AG04450 (cell line): ENCODE measurements at regions not wholly inside any gene's neighbourhood (a gene's known extent, or its start where the extent isn't known, plus 50 kb on each side); places are given as distances from the start of the nearest gene placed in this dataset.

Experiments
- CTCF ChIA-PET: fragments of 300-600, 350-600 bp; formaldehyde crosslinking; extraction: SDS; loops from one replicate; lab custom pipeline; 2022; ENCODE audit warnings: antibody characterized with exemption, inconsistent platforms; lab: Charles Lee
- POLR2A ChIA-PET: fragments of 350-600 bp; formaldehyde crosslinking; extraction: SDS; loops from one replicate; lab custom pipeline; 2021; ENCODE audit warnings: antibody characterized with exemption, inconsistent platforms; lab: Yijun Ruan, JAX
- DNase-seq: peaks from one replicate; pipeline ENCODE4 v3.0.0-alpha.2; 2011; ENCODE audit warnings: low read depth, low spot score
- H3K27ac ChIP-seq: one replicate; pipeline ENCODE4 v1.5.1; 2012; ENCODE audit warnings: low read depth, low read length, control low read depth
- H3K27me3 ChIP-seq: one replicate; pipeline ENCODE4 v1.6.0; 2012; ENCODE audit warnings: low read length; ENCODE audit not compliant: control insufficient read depth, insufficient read depth
- H3K4me3 ChIP-seq: 2 replicates; pipeline ENCODE4 v1.5.1; 2011; ENCODE audit warnings: mild to moderate bottlenecking, low read depth, low read length, control low read depth
- H3K9me3 ChIP-seq: 2 replicates; pipeline ENCODE4 v1.5.1; 2012; ENCODE audit warnings: low read length; ENCODE audit not compliant: control insufficient read depth, insufficient read depth
- CTCF ChIP-seq: IDR thresholded peaks from 2 replicates; pipeline ENCODE4 v1.5.1; 2011; ENCODE audit warnings: low read depth, low read length, control low read depth, inconsistent platforms

GRCh38 chr4:60962286-60962685 lies 237.8 kb upstream of the ADGRL3 start:
- no peak overlapping the region for H3K27ac ChIP-seq
- H3K27me3 ChIP-seq = no peaks in the 10 kb centered on the region
- DNase-seq = no peak
- ChIA-PET POLR2A (no interaction called here), CTCF (interaction anchor here (0.6 to 1.7 kb wide), 7 partner anchors 58 to 429 kb away, joined by 3 to 5 read pairs (median 3); no protein-coding TSS in a partner anchor)
- H3K4me3 ChIP-seq = no peak overlapping the region
- H3K9me3 ChIP-seq = no peaks in the 10 kb centered on the region
- TF ChIP-seq CTCF = peak; percentile 40

GRCh38 chr4:60981534-60981933 lies 218.6 kb upstream of the ADGRL3 start:
- H3K4me3 ChIP-seq = no peak overlapping the region
- no peak for TF ChIP-seq CTCF
- H3K27me3 ChIP-seq = no peaks in the 10 kb centered on the region
- CTCF ChIA-PET = no interaction called here
- H3K27ac ChIP-seq = no peak overlapping the region
- DNase-seq = no peak
- POLR2A ChIA-PET = no interaction called here
- no peaks in the 10 kb centered on the region for H3K9me3 ChIP-seq

- ChIA-PET POLR2A (no interaction called here), CTCF (no interaction called here)
- Histone ChIP-seq H3K4me3 (no peak overlapping the region), H3K9me3 (no peaks in the 10 kb centered on the region), H3K27ac (no peak overlapping the region), H3K27me3 (no peaks in the 10 kb centered on the region)
- DNase-seq = no peak
- no peak for TF ChIP-seq CTCF
These were observed 211.0 kb upstream of the ADGRL3 start for GRCh38 chr4:60989141-60989540.

DNA sequence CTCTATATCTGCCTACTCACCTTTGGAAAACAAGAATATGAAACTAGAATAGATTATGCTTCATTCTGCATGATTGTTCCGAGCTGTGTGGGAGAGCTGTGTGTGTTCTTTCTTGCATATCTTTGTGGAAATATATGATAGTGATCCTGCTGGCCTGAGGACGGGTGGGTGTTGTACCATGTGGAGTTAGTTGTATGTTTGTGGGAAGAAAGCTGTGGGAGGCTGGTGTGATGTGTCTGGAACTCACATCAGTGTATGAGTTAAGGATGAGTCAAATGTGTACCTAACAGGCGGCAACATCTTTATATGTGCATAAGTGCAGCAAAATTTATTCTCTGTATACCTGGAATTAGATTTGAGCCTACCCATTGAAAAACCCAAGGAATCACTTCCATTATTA lies 208.1 kb upstream of the ADGRL3 start:
- DNase-seq = no peak
- Histone ChIP-seq H3K4me3 (no peak overlapping the region), H3K9me3 (no peaks in the 10 kb centered on the region), H3K27ac (no peak overlapping the region), H3K27me3 (no peaks in the 10 kb centered on the region)
- POLR2A ChIA-PET = no interaction called here
- CTCF ChIA-PET = no interaction called here
- no peak for TF ChIP-seq CTCF

DNA sequence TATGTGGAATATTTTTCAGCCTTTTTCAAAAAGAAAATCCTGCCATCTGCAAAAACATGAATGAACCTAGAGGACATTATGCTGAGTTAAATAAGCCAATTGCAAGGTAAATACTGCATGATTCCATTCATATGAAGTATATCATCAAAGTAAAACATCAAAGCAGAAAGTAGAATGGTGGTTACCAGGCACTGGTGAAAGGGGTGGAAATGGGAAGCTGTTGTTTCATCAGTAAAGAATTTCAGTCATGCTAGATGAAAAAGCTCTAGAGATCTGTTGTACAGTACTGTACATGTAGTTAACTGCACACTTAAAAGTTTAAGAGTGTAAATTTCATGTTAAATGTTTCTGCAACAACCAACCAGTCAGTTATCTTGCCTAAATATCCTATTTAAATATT lies 196.8 kb upstream of the ADGRL3 start:
- H3K4me3 ChIP-seq = no peak overlapping the region
- POLR2A ChIA-PET = no interaction called here
- DNase-seq = no peak
- no peaks in the 10 kb centered on the region for H3K9me3 ChIP-seq
- CTCF ChIA-PET = no interaction called here
- TF ChIP-seq CTCF = no peak
- H3K27me3 ChIP-seq = no peaks in the 10 kb centered on the region
- H3K27ac ChIP-seq = no peak overlapping the region
